Panc1 (cell line): ENCODE measurements at regions not wholly inside any gene's neighbourhood (a gene's known extent, or its start where the extent isn't known, plus 50 kb on each side); places are given as distances from the start of the nearest gene placed in this dataset.

Source experiments
- ATAC-seq: fragments of 200-7000 bp; cut with Tn5 transposase; 2 replicates; pipeline ENCODE4 v1.9.1; 2020; ENCODE audit warnings: mild to moderate bottlenecking, moderate library complexity
- BruUV-seq: library from RNA; stranded (reverse); fragments of 400-500 nt; replicated peaks from 2 replicates; lab custom pipeline; 2021; lab: Mats Ljungman, UMichigan
- CTCF ChIA-PET: fragments of 300-600 bp; sonication (Branson Sonifier 250); formaldehyde crosslinking; loops from one replicate; lab custom pipeline; 2022; ENCODE audit warnings: antibody characterized with exemption; lab: Charles Lee
- POLR2A ChIA-PET: fragments of 300-600 bp; sonication (Branson Sonifier 250); formaldehyde crosslinking; loops from one replicate; lab custom pipeline; 2022; ENCODE audit warnings: antibody characterized with exemption; lab: Charles Lee
- DNase-seq: peaks from one replicate; pipeline ENCODE4 v3.0.0-alpha.2; 2010; ENCODE audit warnings: low read depth, low spot score
- H3K27ac ChIP-seq: 2 replicates; pipeline ENCODE4 v1.5.1; 2011; ENCODE audit warnings: mild to moderate bottlenecking, low read length, inconsistent platforms
- H3K27me3 ChIP-seq: fragments of 200-500 bp; sonication (Bioruptor generic); 2 replicates; pipeline ENCODE4 v1.6.0; 2014; ENCODE audit warnings: low read length, inconsistent platforms; ENCODE audit not compliant: control insufficient read depth, insufficient read depth
- H3K36me3 ChIP-seq: fragments of 200-500 bp; sonication (Bioruptor generic); 2 replicates; pipeline ENCODE4 v1.5.1; 2014; ENCODE audit warnings: inconsistent platforms, mild to moderate bottlenecking, low read length, moderate library complexity; ENCODE audit not compliant: control insufficient read depth, insufficient read depth
- H3K4me1 ChIP-seq: 2 replicates; pipeline ENCODE4 v1.5.1; 2011; ENCODE audit warnings: inconsistent platforms, mild to moderate bottlenecking, low read length, moderate library complexity; ENCODE audit not compliant: control insufficient read depth, insufficient read depth
- H3K4me3 ChIP-seq, 2 experiments: 2 replicates each; pipeline ENCODE4 v1.5.1; 2011 to 2012; ENCODE audit warnings: low read depth in 2 of 2, low read length in 2 of 2, mild to moderate bottlenecking in 2 of 2, inconsistent platforms in 1 of 2, moderate library complexity in 1 of 2
- H3K9me3 ChIP-seq: fragments of 200-500 bp; sonication (Bioruptor generic); 2 replicates; pipeline ENCODE4 v1.5.1; 2014; ENCODE audit warnings: low read depth, mild to moderate bottlenecking, inconsistent platforms, low read length, moderate library complexity; ENCODE audit not compliant: control insufficient read depth, insufficient read depth
- POLR2AphosphoS5 ChIP-seq: IDR thresholded peaks from 2 replicates; pipeline ENCODE4 v1.6.1; 2012; ENCODE audit warnings: mild to moderate bottlenecking, low read depth, low read length, moderate library complexity
- SIN3A ChIP-seq: IDR thresholded peaks from 2 replicates; pipeline ENCODE4 v1.6.1; 2012; ENCODE audit warnings: low read depth, mild to moderate bottlenecking, low read length, moderate library complexity, borderline replicate concordance; ENCODE audit not compliant: insufficient read depth
- TCF7L2 ChIP-seq: IDR thresholded peaks from 2 replicates; pipeline ENCODE4 v1.6.1; 2011; ENCODE audit warnings: mild to moderate bottlenecking, low read depth, low read length, inconsistent platforms
- in situ Hi-C: cut with HindIII; loops from 2 replicates; pipeline ENCODE4 v1.10.0; 2016; ENCODE audit warnings: low sequenced_read_pairs, low pct_unique_long_range_greater_than_20kb
- intact Hi-C: fragments of 100-400 bp; cut with micrococcal nuclease; formaldehyde crosslinking; loops from one replicate; pipeline ENCODE4 v1.10.0; 2022; ENCODE audit not compliant: unreplicated experiment
- TF ChIP-seq, protein P1 (sequence below), 2 experiments: IDR thresholded peaks; 2 replicates each; pipeline ENCODE4 v1.6.1; 2011 to 2012; ENCODE audit warnings: low read depth in 2 of 2, control low read depth in 1 of 2, low read length in 1 of 2, mild to moderate bottlenecking in 1 of 2, moderate library complexity in 1 of 2; ENCODE audit not compliant: insufficient read depth in 1 of 2
- TF ChIP-seq, protein P2 (sequence below): fragments of 450-650 bp; IDR thresholded peaks from 2 replicates; pipeline ENCODE4 v1.5.1; 2017; ENCODE audit warnings: mild to moderate bottlenecking

DNA sequence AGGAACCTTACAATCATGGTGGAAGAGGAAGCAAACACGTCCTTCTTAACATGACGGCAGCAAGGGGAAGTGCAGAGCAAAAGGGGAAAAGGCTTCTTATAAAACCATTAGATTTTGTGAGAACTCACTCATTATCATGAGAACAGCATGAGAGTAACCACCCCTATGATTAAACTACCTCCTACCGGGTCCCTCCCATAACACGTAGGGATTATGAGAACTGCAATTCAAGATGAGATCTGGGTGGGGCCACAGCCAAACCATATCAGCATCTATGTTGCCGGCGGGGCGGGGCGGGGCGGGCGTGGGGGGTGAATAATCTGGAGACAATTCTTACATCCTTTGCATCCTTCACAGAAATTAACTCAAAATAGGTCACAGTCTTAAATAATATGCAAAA, 58.8 kb upstream of the GFPT2 start:
- in situ Hi-C loops: no loop called here
- no peak overlapping the region for H3K4me3 ChIP-seq
- no peaks in the 10 kb centered on the region for H3K9me3 ChIP-seq
- no TSS peak for BruUV-seq
- ChIA-PET POLR2A (no interaction called here), CTCF (no interaction called here)
- intact Hi-C loops: no loop called here
- no peaks in the 10 kb centered on the region for H3K36me3 ChIP-seq
- no peaks in the 10 kb centered on the region for H3K4me1 ChIP-seq
- TF ChIP-seq POLR2AphosphoS5 (no peak), TCF7L2 (no peak), SIN3A (no peak)
- TF ChIP-seq, protein P1, sequence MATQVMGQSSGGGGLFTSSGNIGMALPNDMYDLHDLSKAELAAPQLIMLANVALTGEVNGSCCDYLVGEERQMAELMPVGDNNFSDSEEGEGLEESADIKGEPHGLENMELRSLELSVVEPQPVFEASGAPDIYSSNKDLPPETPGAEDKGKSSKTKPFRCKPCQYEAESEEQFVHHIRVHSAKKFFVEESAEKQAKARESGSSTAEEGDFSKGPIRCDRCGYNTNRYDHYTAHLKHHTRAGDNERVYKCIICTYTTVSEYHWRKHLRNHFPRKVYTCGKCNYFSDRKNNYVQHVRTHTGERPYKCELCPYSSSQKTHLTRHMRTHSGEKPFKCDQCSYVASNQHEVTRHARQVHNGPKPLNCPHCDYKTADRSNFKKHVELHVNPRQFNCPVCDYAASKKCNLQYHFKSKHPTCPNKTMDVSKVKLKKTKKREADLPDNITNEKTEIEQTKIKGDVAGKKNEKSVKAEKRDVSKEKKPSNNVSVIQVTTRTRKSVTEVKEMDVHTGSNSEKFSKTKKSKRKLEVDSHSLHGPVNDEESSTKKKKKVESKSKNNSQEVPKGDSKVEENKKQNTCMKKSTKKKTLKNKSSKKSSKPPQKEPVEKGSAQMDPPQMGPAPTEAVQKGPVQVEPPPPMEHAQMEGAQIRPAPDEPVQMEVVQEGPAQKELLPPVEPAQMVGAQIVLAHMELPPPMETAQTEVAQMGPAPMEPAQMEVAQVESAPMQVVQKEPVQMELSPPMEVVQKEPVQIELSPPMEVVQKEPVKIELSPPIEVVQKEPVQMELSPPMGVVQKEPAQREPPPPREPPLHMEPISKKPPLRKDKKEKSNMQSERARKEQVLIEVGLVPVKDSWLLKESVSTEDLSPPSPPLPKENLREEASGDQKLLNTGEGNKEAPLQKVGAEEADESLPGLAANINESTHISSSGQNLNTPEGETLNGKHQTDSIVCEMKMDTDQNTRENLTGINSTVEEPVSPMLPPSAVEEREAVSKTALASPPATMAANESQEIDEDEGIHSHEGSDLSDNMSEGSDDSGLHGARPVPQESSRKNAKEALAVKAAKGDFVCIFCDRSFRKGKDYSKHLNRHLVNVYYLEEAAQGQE (IDR thresholded peaks at IDR 0.05; ENCODE audit: insufficient read depth in 1 of 2, low read depth in 2 of 2, low read length in 1 of 2): no peak
- TF ChIP-seq, protein P2, sequence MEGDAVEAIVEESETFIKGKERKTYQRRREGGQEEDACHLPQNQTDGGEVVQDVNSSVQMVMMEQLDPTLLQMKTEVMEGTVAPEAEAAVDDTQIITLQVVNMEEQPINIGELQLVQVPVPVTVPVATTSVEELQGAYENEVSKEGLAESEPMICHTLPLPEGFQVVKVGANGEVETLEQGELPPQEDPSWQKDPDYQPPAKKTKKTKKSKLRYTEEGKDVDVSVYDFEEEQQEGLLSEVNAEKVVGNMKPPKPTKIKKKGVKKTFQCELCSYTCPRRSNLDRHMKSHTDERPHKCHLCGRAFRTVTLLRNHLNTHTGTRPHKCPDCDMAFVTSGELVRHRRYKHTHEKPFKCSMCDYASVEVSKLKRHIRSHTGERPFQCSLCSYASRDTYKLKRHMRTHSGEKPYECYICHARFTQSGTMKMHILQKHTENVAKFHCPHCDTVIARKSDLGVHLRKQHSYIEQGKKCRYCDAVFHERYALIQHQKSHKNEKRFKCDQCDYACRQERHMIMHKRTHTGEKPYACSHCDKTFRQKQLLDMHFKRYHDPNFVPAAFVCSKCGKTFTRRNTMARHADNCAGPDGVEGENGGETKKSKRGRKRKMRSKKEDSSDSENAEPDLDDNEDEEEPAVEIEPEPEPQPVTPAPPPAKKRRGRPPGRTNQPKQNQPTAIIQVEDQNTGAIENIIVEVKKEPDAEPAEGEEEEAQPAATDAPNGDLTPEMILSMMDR: no peak
- no peaks in the 10 kb centered on the region for H3K27me3 ChIP-seq
- DNase-seq (no peak), ATAC-seq (no peak)
- no peak overlapping the region for H3K27ac ChIP-seq

DNA sequence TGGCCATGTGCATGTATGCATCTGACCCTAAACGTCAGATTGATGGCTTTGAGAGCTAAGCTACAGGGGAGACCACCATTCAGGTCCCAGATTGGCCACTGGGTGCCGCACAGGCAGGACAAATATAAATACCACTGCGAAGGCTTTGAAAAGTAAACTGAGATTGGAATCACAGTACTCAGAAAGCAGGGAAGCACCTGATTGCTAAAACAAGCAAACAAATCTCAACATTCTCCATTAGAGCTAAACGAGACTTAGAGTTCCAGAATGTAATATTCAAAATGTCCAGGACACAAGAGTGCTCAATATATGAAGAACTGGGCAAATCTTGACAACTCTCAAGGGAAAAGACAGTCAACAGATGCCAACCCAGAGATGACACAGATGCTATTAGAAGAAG, 61.0 kb upstream of the GFPT2 start:
- no peak overlapping the region for H3K4me3 ChIP-seq
- DNase-seq (no peak), ATAC-seq (no peak)
- no peaks in the 10 kb centered on the region for H3K9me3 ChIP-seq
- no peaks in the 10 kb centered on the region for H3K36me3 ChIP-seq
- ChIA-PET POLR2A (no interaction called here), CTCF (interaction anchor here (0.5 to 0.7 kb wide), 2 partner anchors 85 to 86 kb away, joined by 3 to 4 read pairs; no protein-coding TSS in a partner anchor)
- no peak overlapping the region for H3K27ac ChIP-seq
- in situ Hi-C loops: no loop called here
- intact Hi-C loops: no loop called here
- BruUV-seq: no TSS peak
- no peaks in the 10 kb centered on the region for H3K27me3 ChIP-seq
- TF ChIP-seq POLR2AphosphoS5 (no peak), TCF7L2 (no peak), SIN3A (no peak)
- TF ChIP-seq, protein P2: no peak
- TF ChIP-seq, protein P1 (IDR thresholded peaks at IDR 0.05; ENCODE audit: insufficient read depth in 1 of 2, low read depth in 2 of 2, low read length in 1 of 2): no peak
- no peaks in the 10 kb centered on the region for H3K4me1 ChIP-seq
